ENCODE measurements at regions not wholly inside any gene's neighbourhood (a gene's known extent, or its start where the extent isn't known, plus 50 kb on each side); places are given as distances from the start of the nearest gene placed in this dataset.
"Not testable (repeated sequence)": the region's sequence is repeated elsewhere in the genome, so short reads cannot be mapped to it uniquely, and the experiment has no call there.

- no peak overlapping the region for H3K4me3 ChIP-seq (replicated peaks; ENCODE audit: insufficient read depth, low read length)
- no peak overlapping the region for H3K27ac ChIP-seq (replicated peaks)
- no peak for TF ChIP-seq GABPA (IDR thresholded peaks at IDR 0.05; ENCODE audit: low read depth)
- no peak for TF ChIP-seq POLR2AphosphoS5 (IDR thresholded peaks at IDR 0.05; ENCODE audit: low read depth)
- no peak for TF ChIP-seq SPI1 (IDR thresholded peaks at IDR 0.05; ENCODE audit: borderline replicate concordance, low read depth)
- TF ChIP-seq CTCF (IDR thresholded peaks at IDR 0.05; ENCODE audit: insufficient read depth, low read length) = no peak
- TF ChIP-seq REST (IDR thresholded peaks at IDR 0.05; ENCODE audit: insufficient replicate concordance, low read depth) = no peak
- H3K27me3 ChIP-seq (ENCODE audit: insufficient read depth, poor library complexity, severe bottlenecking) = no peaks in the 10 kb centered on the region
- DNase-seq (ENCODE audit: low read depth in 1 of 2, low spot score in 1 of 2) = no peak
These were observed 72.8 kb upstream of the PARP8 start for GRCh38 chr5:50593681-50594080.

GRCh38 chr5:50595199-50595598 is 71.2 kb upstream of the PARP8 start:
- Histone ChIP-seq H3K4me3 (replicated peaks; ENCODE audit: insufficient read depth, low read length) (no peak overlapping the region), H3K27me3 (ENCODE audit: insufficient read depth, poor library complexity, severe bottlenecking) (no peaks in the 10 kb centered on the region), H3K27ac (replicated peaks) (no peak overlapping the region)
- TF ChIP-seq CTCF (IDR thresholded peaks at IDR 0.05; ENCODE audit: insufficient read depth, low read length) = no peak
- no peak for TF ChIP-seq POLR2AphosphoS5 (IDR thresholded peaks at IDR 0.05; ENCODE audit: low read depth)
- no peak for TF ChIP-seq GABPA (IDR thresholded peaks at IDR 0.05; ENCODE audit: low read depth)
- TF ChIP-seq REST (IDR thresholded peaks at IDR 0.05; ENCODE audit: insufficient replicate concordance, low read depth) = no peak
- TF ChIP-seq SPI1 (IDR thresholded peaks at IDR 0.05; ENCODE audit: borderline replicate concordance, low read depth) = no peak
- DNase-seq (ENCODE audit: low read depth in 1 of 2, low spot score in 1 of 2) = no peak

GRCh38 chr5:50601576-50601975 is 64.9 kb upstream of the PARP8 start:
- not testable (repeated sequence) for H3K27me3 ChIP-seq (ENCODE audit: insufficient read depth, poor library complexity, severe bottlenecking); H3K27ac ChIP-seq (replicated peaks); H3K4me3 ChIP-seq (replicated peaks; ENCODE audit: insufficient read depth, low read length); DNase-seq (ENCODE audit: low read depth in 1 of 2, low spot score in 1 of 2)

- TF ChIP-seq REST (IDR thresholded peaks at IDR 0.05; ENCODE audit: insufficient replicate concordance, low read depth) = no peak
- TF ChIP-seq POLR2AphosphoS5 (IDR thresholded peaks at IDR 0.05; ENCODE audit: low read depth) = no peak
- TF ChIP-seq GABPA (IDR thresholded peaks at IDR 0.05; ENCODE audit: low read depth) = no peak
- no peak for TF ChIP-seq SPI1 (IDR thresholded peaks at IDR 0.05; ENCODE audit: borderline replicate concordance, low read depth)
- TF ChIP-seq CTCF (IDR thresholded peaks at IDR 0.05; ENCODE audit: insufficient read depth, low read length) = no peak
- H3K27me3 ChIP-seq (ENCODE audit: insufficient read depth, poor library complexity, severe bottlenecking) = no peaks in the 10 kb centered on the region
- DNase-seq (ENCODE audit: low read depth in 1 of 2, low spot score in 1 of 2) = no peak
- no peak overlapping the region for H3K27ac ChIP-seq (replicated peaks)
- H3K4me3 ChIP-seq (replicated peaks; ENCODE audit: insufficient read depth, low read length) = no peak overlapping the region
These were observed 60.3 kb upstream of the PARP8 start for GRCh38 chr5:50606179-50606578.

GRCh38 chr5:50607456-50607855 is 59.0 kb upstream of the PARP8 start:
- H3K27ac ChIP-seq (replicated peaks); H3K27me3 ChIP-seq (ENCODE audit: insufficient read depth, poor library complexity, severe bottlenecking); DNase-seq (ENCODE audit: low read depth in 1 of 2, low spot score in 1 of 2); H3K4me3 ChIP-seq (replicated peaks; ENCODE audit: insufficient read depth, low read length): not testable (repeated sequence)

GRCh38 chr5:50607953-50608705 is 58.3 kb upstream of the PARP8 start:
- not testable (repeated sequence) for DNase-seq (ENCODE audit: low read depth in 1 of 2, low spot score in 1 of 2); H3K27ac ChIP-seq (replicated peaks); H3K27me3 ChIP-seq (ENCODE audit: insufficient read depth, poor library complexity, severe bottlenecking); H3K4me3 ChIP-seq (replicated peaks; ENCODE audit: insufficient read depth, low read length)

All from HL-60 (cell line).